ENCODE measurements at regions not wholly inside any gene's neighbourhood (a gene's known extent, or its start where the extent isn't known, plus 50 kb on each side); places are given as distances from the start of the nearest gene placed in this dataset.
"Not testable (repeated sequence)": the region's sequence is repeated elsewhere in the genome, so short reads cannot be mapped to it uniquely, and the experiment has no call there.

GRCh38 chr2:125643585-125643984, 1012.4 kb upstream of the GYPC start:
- no peaks in the 10 kb centered on the region for H3K4me1 ChIP-seq (ENCODE audit: insufficient read depth, low read length)
- H3K27ac ChIP-seq (ENCODE audit: low read length) = no peak overlapping the region
- H3K9me3 ChIP-seq (ENCODE audit: insufficient read depth, low read depth, low read length) = no peaks in the 10 kb centered on the region
- no peaks in the 10 kb centered on the region for H3K27me3 ChIP-seq (ENCODE audit: insufficient read depth, low read length)
- H3K9ac ChIP-seq (ENCODE audit: low read depth, low read length) = no peak overlapping the region
- no peaks in the 10 kb centered on the region for H3K36me3 ChIP-seq (ENCODE audit: insufficient read depth, low read depth, low read length)
- H3K4me3 ChIP-seq (ENCODE audit: low read length) = no peak overlapping the region

GRCh38 chr2:125644257-125644656, 1011.7 kb upstream of the GYPC start:
- Histone ChIP-seq H3K9ac (ENCODE audit: low read depth, low read length) (no peak overlapping the region), H3K9me3 (ENCODE audit: insufficient read depth, low read depth, low read length) (no peaks in the 10 kb centered on the region), H3K36me3 (ENCODE audit: insufficient read depth, low read depth, low read length) (no peaks in the 10 kb centered on the region), H3K27me3 (ENCODE audit: insufficient read depth, low read length) (no peaks in the 10 kb centered on the region), H3K4me3 (ENCODE audit: low read length) (no peak overlapping the region), H3K4me1 (ENCODE audit: insufficient read depth, low read length) (no peaks in the 10 kb centered on the region), H3K27ac (ENCODE audit: low read length) (no peak overlapping the region)

DNA sequence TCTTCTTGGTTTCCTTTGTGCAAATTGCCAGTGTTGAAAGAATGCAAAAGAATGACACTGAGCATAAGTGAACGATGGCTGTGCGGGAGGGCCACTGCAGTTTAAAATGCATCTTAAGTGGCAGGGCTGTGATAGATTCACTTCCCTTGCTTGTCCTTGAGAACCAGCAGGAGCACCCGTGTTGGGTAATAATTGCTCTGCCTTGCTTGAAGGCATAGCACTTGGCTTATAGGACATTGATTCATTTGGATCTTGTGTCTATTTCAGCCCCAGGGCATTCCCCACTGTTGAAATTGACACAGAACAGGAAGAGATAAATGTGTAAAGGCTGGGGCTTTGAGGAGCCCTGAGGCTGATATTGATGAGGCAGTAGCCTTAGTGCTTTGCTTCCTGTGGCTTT, 1003.7 kb upstream of the GYPC start:
- H3K4me1 ChIP-seq (ENCODE audit: insufficient read depth, low read length) = peaks cover 4% of the 10 kb centered on the region; the same call in 1 of the 2 replicates
- no peak overlapping the region for H3K9ac ChIP-seq (ENCODE audit: low read depth, low read length)
- H3K27ac ChIP-seq (ENCODE audit: low read length) = no peak overlapping the region
- H3K27me3 ChIP-seq (ENCODE audit: insufficient read depth, low read length) = no peaks in the 10 kb centered on the region
- no peaks in the 10 kb centered on the region for H3K9me3 ChIP-seq (ENCODE audit: insufficient read depth, low read depth, low read length)
- H3K4me3 ChIP-seq (ENCODE audit: low read length) = no peak overlapping the region
- H3K36me3 ChIP-seq (ENCODE audit: insufficient read depth, low read depth, low read length) = no peaks in the 10 kb centered on the region

DNA sequence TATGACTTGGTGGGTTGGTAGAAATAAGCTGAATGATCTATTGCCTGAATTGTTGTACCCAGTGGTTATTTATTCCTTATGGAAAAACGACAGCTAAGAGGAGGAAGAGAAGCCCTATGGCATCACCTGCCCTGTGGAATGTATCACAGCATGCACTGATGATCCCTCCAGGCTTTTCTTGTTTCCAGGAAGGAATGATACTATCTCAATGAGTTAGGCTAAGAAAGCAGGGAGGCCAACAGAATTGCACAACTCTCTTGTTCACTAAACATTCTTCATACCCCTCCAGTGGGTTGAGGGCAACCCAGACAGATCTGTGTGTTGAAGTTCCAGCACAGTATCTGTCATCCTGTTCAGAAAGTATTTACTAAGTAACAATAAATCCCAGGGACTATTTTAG, 1001.7 kb upstream of the GYPC start:
- Histone ChIP-seq H3K36me3 (ENCODE audit: insufficient read depth, low read depth, low read length) (no peaks in the 10 kb centered on the region), H3K27ac (ENCODE audit: low read length) (no peak overlapping the region), H3K9ac (ENCODE audit: low read depth, low read length) (no peak overlapping the region), H3K9me3 (ENCODE audit: insufficient read depth, low read depth, low read length) (no peaks in the 10 kb centered on the region), H3K27me3 (ENCODE audit: insufficient read depth, low read length) (no peaks in the 10 kb centered on the region), H3K4me3 (ENCODE audit: low read length) (no peak overlapping the region), H3K4me1 (ENCODE audit: insufficient read depth, low read length) (peaks cover 4% of the 10 kb centered on the region; the same call in 1 of the 2 replicates)

GRCh38 chr2:125656190-125656589, 999.8 kb upstream of the GYPC start:
- peaks cover 4% of the 10 kb centered on the region; the same call in 1 of the 2 replicates for H3K4me1 ChIP-seq (ENCODE audit: insufficient read depth, low read length)
- no peaks in the 10 kb centered on the region for H3K27me3 ChIP-seq (ENCODE audit: insufficient read depth, low read length)
- H3K27ac ChIP-seq (ENCODE audit: low read length) = no peak overlapping the region
- no peaks in the 10 kb centered on the region for H3K36me3 ChIP-seq (ENCODE audit: insufficient read depth, low read depth, low read length)
- no peaks in the 10 kb centered on the region for H3K9me3 ChIP-seq (ENCODE audit: insufficient read depth, low read depth, low read length)
- H3K4me3 ChIP-seq (ENCODE audit: low read length) = no peak overlapping the region
- H3K9ac ChIP-seq (ENCODE audit: low read depth, low read length) = no peak overlapping the region

- Histone ChIP-seq H3K9ac (ENCODE audit: low read depth, low read length) (no peak overlapping the region), H3K4me1 (ENCODE audit: insufficient read depth, low read length) (no peaks in the 10 kb centered on the region), H3K27me3 (ENCODE audit: insufficient read depth, low read length) (no peaks in the 10 kb centered on the region), H3K9me3 (ENCODE audit: insufficient read depth, low read depth, low read length) (no peaks in the 10 kb centered on the region), H3K36me3 (ENCODE audit: insufficient read depth, low read depth, low read length) (no peaks in the 10 kb centered on the region), H3K27ac (ENCODE audit: low read length) (no peak overlapping the region), H3K4me3 (ENCODE audit: low read length) (no peak overlapping the region)
Measured at GRCh38 chr2:125658583-125658982, 997.4 kb upstream of the GYPC start.

GRCh38 chr2:125660369-125660768, 995.6 kb upstream of the GYPC start:
- not testable (repeated sequence) for H3K4me1 ChIP-seq (ENCODE audit: insufficient read depth, low read length); H3K9ac ChIP-seq (ENCODE audit: low read depth, low read length); H3K27me3 ChIP-seq (ENCODE audit: insufficient read depth, low read length); H3K36me3 ChIP-seq (ENCODE audit: insufficient read depth, low read depth, low read length); H3K4me3 ChIP-seq (ENCODE audit: low read length); H3K27ac ChIP-seq (ENCODE audit: low read length); H3K9me3 ChIP-seq (ENCODE audit: insufficient read depth, low read depth, low read length)

DNA sequence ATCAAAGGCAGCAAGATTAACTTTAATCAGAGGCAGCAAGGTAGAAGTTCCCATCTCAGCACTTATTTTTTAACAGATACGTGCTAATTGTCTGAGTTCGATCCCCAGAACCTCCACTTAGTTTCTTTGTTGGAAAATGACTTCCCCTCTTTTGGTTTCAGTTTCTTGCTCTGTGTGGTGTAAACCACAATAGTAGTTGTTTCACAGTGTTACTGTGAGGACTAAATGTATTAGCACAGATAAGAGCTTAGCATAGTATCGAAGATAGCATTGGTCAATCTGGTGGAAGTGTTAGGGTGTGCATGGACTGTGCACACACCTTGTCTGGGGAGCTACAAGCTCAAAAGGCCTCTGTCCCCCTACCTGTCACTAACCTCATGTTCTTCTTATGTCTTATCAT, 988.3 kb upstream of the GYPC start:
- Histone ChIP-seq H3K27ac (ENCODE audit: low read length) (no peak overlapping the region), H3K4me1 (ENCODE audit: insufficient read depth, low read length) (no peaks in the 10 kb centered on the region), H3K27me3 (ENCODE audit: insufficient read depth, low read length) (no peaks in the 10 kb centered on the region), H3K36me3 (ENCODE audit: insufficient read depth, low read depth, low read length) (no peaks in the 10 kb centered on the region), H3K9me3 (ENCODE audit: insufficient read depth, low read depth, low read length) (no peaks in the 10 kb centered on the region), H3K9ac (ENCODE audit: low read depth, low read length) (no peak overlapping the region), H3K4me3 (ENCODE audit: low read length) (no peak overlapping the region)

DNA sequence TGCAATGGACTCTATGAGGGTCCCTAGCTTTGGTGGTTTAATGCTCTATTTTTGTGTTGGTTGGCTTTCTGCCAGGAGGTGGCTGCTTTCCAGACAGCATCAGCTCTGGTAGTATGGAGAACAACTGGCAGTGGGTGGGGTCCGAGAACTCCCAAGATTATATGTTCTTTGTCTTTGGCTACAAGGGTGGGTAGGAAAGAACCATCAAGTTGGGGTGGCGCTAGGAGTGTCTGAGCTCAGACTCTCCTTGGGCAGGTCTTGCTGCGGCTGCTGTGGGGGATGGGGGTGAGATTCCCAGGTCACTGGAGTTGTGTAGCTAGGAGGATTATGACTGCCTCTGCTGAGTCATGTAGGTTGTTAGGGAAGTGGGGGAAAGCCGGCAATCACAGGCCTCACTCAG, 976.1 kb upstream of the GYPC start:
- H3K4me1 ChIP-seq (ENCODE audit: insufficient read depth, low read length) = no peaks in the 10 kb centered on the region
- H3K9me3 ChIP-seq (ENCODE audit: insufficient read depth, low read depth, low read length) = no peaks in the 10 kb centered on the region
- no peak overlapping the region for H3K9ac ChIP-seq (ENCODE audit: low read depth, low read length)
- no peak overlapping the region for H3K4me3 ChIP-seq (ENCODE audit: low read length)
- no peaks in the 10 kb centered on the region for H3K27me3 ChIP-seq (ENCODE audit: insufficient read depth, low read length)
- H3K36me3 ChIP-seq (ENCODE audit: insufficient read depth, low read depth, low read length) = no peaks in the 10 kb centered on the region
- no peak overlapping the region for H3K27ac ChIP-seq (ENCODE audit: low read length)

DNA sequence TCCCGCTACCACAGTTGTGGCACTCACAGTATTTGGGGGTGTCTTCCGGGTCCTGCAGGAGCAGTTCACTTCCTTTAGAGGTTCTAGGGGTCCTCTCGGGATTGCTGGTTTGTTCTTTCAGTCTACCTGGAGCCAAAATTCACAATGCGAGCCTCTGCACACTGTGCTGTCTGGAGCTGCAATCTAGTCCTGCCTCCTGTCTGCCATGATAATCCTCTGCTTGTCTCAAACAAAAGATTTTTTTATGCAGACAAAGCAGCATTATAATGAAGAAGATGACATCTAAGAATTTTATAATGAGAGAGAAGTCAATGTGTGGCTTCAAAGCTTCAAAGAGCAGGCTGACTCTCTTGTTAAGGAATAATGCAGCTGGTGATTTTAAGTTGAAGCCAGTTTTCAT, 975.1 kb upstream of the GYPC start:
- Histone ChIP-seq H3K4me1 (ENCODE audit: insufficient read depth, low read length) (no peaks in the 10 kb centered on the region), H3K27me3 (ENCODE audit: insufficient read depth, low read length) (no peaks in the 10 kb centered on the region), H3K9me3 (ENCODE audit: insufficient read depth, low read depth, low read length) (no peaks in the 10 kb centered on the region), H3K27ac (ENCODE audit: low read length) (no peak overlapping the region), H3K4me3 (ENCODE audit: low read length) (no peak overlapping the region), H3K9ac (ENCODE audit: low read depth, low read length) (no peak overlapping the region), H3K36me3 (ENCODE audit: insufficient read depth, low read depth, low read length) (no peaks in the 10 kb centered on the region)

- Histone ChIP-seq H3K9ac (ENCODE audit: low read depth, low read length) (no peak overlapping the region), H3K4me3 (ENCODE audit: low read length) (no peak overlapping the region), H3K4me1 (ENCODE audit: insufficient read depth, low read length) (no peaks in the 10 kb centered on the region), H3K36me3 (ENCODE audit: insufficient read depth, low read depth, low read length) (no peaks in the 10 kb centered on the region), H3K27me3 (ENCODE audit: insufficient read depth, low read length) (no peaks in the 10 kb centered on the region), H3K9me3 (ENCODE audit: insufficient read depth, low read depth, low read length) (no peaks in the 10 kb centered on the region), H3K27ac (ENCODE audit: low read length) (no peak overlapping the region)
Measured at GRCh38 chr2:125681576-125681975, 974.4 kb upstream of the GYPC start.

- no peaks in the 10 kb centered on the region for H3K36me3 ChIP-seq (ENCODE audit: insufficient read depth, low read depth, low read length)
- no peaks in the 10 kb centered on the region for H3K27me3 ChIP-seq (ENCODE audit: insufficient read depth, low read length)
Measured at GRCh38 chr2:125681976-125682805, 973.8 kb upstream of the GYPC start.

More at GRCh38 chr2:125681976-125682805, 973.8 kb upstream of the GYPC start:
- H3K9ac ChIP-seq (ENCODE audit: low read depth, low read length) = no peak overlapping the region
- H3K4me1 ChIP-seq (ENCODE audit: insufficient read depth, low read length) = no peaks in the 10 kb centered on the region
- H3K9me3 ChIP-seq (ENCODE audit: insufficient read depth, low read depth, low read length) = no peaks in the 10 kb centered on the region
- H3K27ac ChIP-seq (ENCODE audit: low read length) = no peak overlapping the region
- no peak overlapping the region for H3K4me3 ChIP-seq (ENCODE audit: low read length)

Data from iPS-20b (cell line).